Epithelial cell of esophagus (primary cell): ENCODE measurements at regions not wholly inside any gene's neighbourhood (a gene's known extent, or its start where the extent isn't known, plus 50 kb on each side); places are given as distances from the start of the nearest gene placed in this dataset.
A peak's percentile ranks its signal among the peaks of the same experiment; 100 is the strongest.

Experiments
- DNase-seq: peaks from one replicate; pipeline ENCODE4 v3.0.0; 2010; ENCODE audit warnings: low read depth
- H3K4me3 ChIP-seq: 2 replicates; pipeline ENCODE4 v1.5.1; 2011; ENCODE audit warnings: mild to moderate bottlenecking, low read length, control low read depth
- TF ChIP-seq, protein P1 (sequence below): IDR thresholded peaks from 2 replicates; pipeline ENCODE4 v1.5.1; 2011; ENCODE audit warnings: low read depth, mild to moderate bottlenecking, low read length, control low read depth, inconsistent platforms; ENCODE audit not compliant: insufficient read depth; ENCODE audit errors: missing control alignments

DNA sequence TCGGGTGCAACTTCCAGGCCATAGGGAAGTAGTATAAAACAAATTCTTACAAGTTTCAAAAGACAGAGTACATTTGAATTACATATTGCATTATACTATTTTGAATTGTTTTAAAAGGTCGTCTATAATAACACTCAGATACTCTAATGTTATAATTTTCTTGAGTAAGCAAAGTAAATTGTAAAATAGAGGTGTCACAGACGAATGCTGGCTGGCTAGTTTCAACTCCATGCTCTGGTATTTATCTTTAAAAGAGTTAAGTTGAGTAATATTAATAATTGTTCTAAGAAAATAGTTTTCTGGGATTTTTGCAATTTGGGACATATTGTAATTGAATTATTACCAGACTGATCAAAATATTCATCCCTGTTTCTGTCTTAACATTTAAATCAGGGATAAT, 764.9 kb downstream of the TECRL start:
- no peak for DNase-seq
- H3K4me3 ChIP-seq: no peak overlapping the region
- TF ChIP-seq, protein P1, sequence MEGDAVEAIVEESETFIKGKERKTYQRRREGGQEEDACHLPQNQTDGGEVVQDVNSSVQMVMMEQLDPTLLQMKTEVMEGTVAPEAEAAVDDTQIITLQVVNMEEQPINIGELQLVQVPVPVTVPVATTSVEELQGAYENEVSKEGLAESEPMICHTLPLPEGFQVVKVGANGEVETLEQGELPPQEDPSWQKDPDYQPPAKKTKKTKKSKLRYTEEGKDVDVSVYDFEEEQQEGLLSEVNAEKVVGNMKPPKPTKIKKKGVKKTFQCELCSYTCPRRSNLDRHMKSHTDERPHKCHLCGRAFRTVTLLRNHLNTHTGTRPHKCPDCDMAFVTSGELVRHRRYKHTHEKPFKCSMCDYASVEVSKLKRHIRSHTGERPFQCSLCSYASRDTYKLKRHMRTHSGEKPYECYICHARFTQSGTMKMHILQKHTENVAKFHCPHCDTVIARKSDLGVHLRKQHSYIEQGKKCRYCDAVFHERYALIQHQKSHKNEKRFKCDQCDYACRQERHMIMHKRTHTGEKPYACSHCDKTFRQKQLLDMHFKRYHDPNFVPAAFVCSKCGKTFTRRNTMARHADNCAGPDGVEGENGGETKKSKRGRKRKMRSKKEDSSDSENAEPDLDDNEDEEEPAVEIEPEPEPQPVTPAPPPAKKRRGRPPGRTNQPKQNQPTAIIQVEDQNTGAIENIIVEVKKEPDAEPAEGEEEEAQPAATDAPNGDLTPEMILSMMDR: no peak

GRCh38 chr4:63637270-63637669, 772.0 kb downstream of the TECRL start:
- no peak overlapping the region for H3K4me3 ChIP-seq
- TF ChIP-seq, protein P1: no peak
- DNase-seq: no peak

- TF ChIP-seq, protein P1: no peak
- H3K4me3 ChIP-seq: no peak overlapping the region
- no peak for DNase-seq
These were observed 776.4 kb downstream of the TECRL start for GRCh38 chr4:63632858-63633257.

GRCh38 chr4:63620271-63620670, 789.0 kb downstream of the TECRL start:
- no peak overlapping the region for H3K4me3 ChIP-seq
- TF ChIP-seq, protein P1: no peak
- no peak for DNase-seq

DNA sequence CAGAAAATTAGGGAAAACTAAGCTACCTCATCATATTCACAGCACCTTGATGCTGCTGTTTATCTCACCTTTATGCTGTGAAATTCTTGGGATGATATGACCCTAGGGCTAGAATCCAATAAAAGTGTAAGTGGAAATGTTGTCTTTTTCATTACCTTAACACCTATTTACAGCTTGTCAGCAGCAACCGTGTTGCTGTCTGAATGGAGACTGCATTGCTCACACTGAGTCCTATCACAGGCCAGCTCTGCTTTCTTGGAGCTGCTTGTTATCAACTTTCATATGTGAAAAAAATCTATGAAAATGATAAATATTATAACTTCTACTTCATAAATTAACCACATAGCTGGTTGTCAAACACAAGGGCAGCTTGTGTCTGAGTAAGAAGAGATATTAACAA, 789.5 kb downstream of the TECRL start:
- H3K4me3 ChIP-seq: no peak overlapping the region
- no peak for DNase-seq
- TF ChIP-seq, protein P1: no peak

- H3K4me3 ChIP-seq: no peak overlapping the region
- TF ChIP-seq, protein P1: no peak
- DNase-seq: peak; percentile 0
These were observed 790.1 kb downstream of the TECRL start for GRCh38 chr4:63618883-63619718.

GRCh38 chr4:63607169-63607872, 801.9 kb downstream of the TECRL start:
- DNase-seq: no peak
- TF ChIP-seq, protein P1: no peak
- no peak overlapping the region for H3K4me3 ChIP-seq
